ENCODE measurements at regions not wholly inside any gene's neighbourhood (a gene's known extent, or its start where the extent isn't known, plus 50 kb on each side); places are given as distances from the start of the nearest gene placed in this dataset.

DNA sequence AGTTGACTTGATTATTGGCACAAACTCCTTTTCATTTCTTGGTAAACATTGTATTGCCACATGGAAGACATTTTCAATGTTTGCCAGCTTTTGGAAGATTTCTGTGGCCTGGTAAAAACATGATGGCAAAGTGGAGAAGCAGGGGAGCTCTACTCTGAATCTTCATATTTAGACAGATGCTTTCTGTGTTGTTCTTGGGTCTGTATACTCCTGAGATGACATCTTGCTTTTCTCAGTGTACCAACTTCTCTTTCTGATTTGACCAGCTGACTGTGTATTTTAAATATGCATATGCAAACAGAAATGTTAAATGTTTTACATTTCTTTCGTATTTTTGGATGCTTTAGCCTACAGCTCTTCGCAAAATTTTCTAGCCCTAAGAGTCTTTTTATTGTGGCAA is 366.2 kb upstream of the MON1B start:
- no peak overlapping the region for H3K14ac ChIP-seq (ENCODE audit: low read length in 2 of 2)
- no peak overlapping the region for H2AFZ ChIP-seq (ENCODE audit: low read depth, low read length)
- H4K91ac ChIP-seq (ENCODE audit: low read length), result no peak overlapping the region
- no peaks in the 10 kb centered on the region for H3K79me1 ChIP-seq (replicated peaks; ENCODE audit: low read length, poor library complexity, severe bottlenecking)
- H4K8ac ChIP-seq (ENCODE audit: low read length), result no peak overlapping the region
- H2BK120ac ChIP-seq (ENCODE audit: low read depth, low read length), result no peak overlapping the region
- H3K4ac ChIP-seq (ENCODE audit: low read depth in 1 of 2, low read length in 2 of 2), result no peak overlapping the region
- DNase-seq, result no peak
- no peak overlapping the region for H3K4me2 ChIP-seq (ENCODE audit: low read length, poor library complexity, severe bottlenecking)
- no CpG with 5 or more reads among the region's 2 CpGs for WGBS
- no peaks in the 10 kb centered on the region for H3K27me3 ChIP-seq (ENCODE audit: control insufficient read depth in 1 of 2, insufficient read depth in 1 of 2, low read length in 2 of 2)
- no peak overlapping the region for H3K23ac ChIP-seq (ENCODE audit: low read length in 2 of 2)
- no peak overlapping the region for H3K4me3 ChIP-seq (ENCODE audit: insufficient read depth in 1 of 2, low read depth in 1 of 2, low read length in 2 of 2)
- no peak overlapping the region for H2BK15ac ChIP-seq (ENCODE audit: low read depth, poor library complexity, severe bottlenecking)
- no peaks in the 10 kb centered on the region for H3K36me3 ChIP-seq (ENCODE audit: control insufficient read depth in 1 of 2, insufficient read depth in 2 of 2, low read depth in 1 of 2, low read length in 2 of 2)
- H3K9ac ChIP-seq (ENCODE audit: low read length), result no peak overlapping the region
- H2BK5ac ChIP-seq (ENCODE audit: low read depth, low read length, poor library complexity, severe bottlenecking), result no peak overlapping the region
- no peak overlapping the region for H2AK5ac ChIP-seq (ENCODE audit: low read length, severe bottlenecking)
- no peaks in the 10 kb centered on the region for H3K4me1 ChIP-seq (ENCODE audit: control insufficient read depth, insufficient read depth, low read depth, low read length)
- H3K9me3 ChIP-seq (ENCODE audit: control insufficient read depth, low read length), result peaks cover 4% of the 10 kb centered on the region
- no peak overlapping the region for H3K27ac ChIP-seq (ENCODE audit: low read length, poor library complexity, severe bottlenecking)
- H3K18ac ChIP-seq (ENCODE audit: low read depth in 1 of 2, low read length in 2 of 2), result no peak overlapping the region
- H2BK12ac ChIP-seq (ENCODE audit: low read length in 2 of 2), result no peak overlapping the region

DNA sequence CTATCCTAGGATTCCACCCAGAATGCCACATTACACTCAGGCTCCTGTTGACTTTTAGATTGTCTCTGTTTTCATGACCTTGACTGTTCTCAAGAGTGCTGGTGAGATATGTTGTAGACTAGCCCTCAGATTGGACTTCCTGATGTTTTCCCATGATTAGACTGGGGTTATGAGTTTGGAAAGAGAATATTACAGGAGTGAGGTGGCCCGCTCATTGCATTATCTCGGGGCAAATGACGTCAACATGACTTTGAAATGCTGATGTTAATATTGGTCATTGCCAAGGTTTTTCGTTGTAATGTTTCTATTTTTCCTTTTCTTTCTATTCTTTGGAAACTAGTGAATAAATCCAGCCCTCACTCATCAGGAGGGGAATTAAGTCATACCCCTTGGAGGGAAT is 355.7 kb upstream of the MON1B start:
- no peak overlapping the region for H3K14ac ChIP-seq (ENCODE audit: low read length in 2 of 2)
- no peaks in the 10 kb centered on the region for H3K9me3 ChIP-seq (ENCODE audit: control insufficient read depth, low read length)
- H2BK15ac ChIP-seq (ENCODE audit: low read depth, poor library complexity, severe bottlenecking), result no peak overlapping the region
- no peak overlapping the region for H3K4me2 ChIP-seq (ENCODE audit: low read length, poor library complexity, severe bottlenecking)
- H3K4ac ChIP-seq (ENCODE audit: low read depth in 1 of 2, low read length in 2 of 2), result no peak overlapping the region
- H2BK12ac ChIP-seq (ENCODE audit: low read length in 2 of 2), result no peak overlapping the region
- H3K27me3 ChIP-seq (ENCODE audit: control insufficient read depth in 1 of 2, insufficient read depth in 1 of 2, low read length in 2 of 2), result no peaks in the 10 kb centered on the region
- H3K4me1 ChIP-seq (ENCODE audit: control insufficient read depth, insufficient read depth, low read depth, low read length), result no peaks in the 10 kb centered on the region
- no peak overlapping the region for H3K4me3 ChIP-seq (ENCODE audit: insufficient read depth in 1 of 2, low read depth in 1 of 2, low read length in 2 of 2)
- no peak overlapping the region for H4K91ac ChIP-seq (ENCODE audit: low read length)
- DNase-seq, result no peak
- no peak overlapping the region for H2BK120ac ChIP-seq (ENCODE audit: low read depth, low read length)
- WGBS, result 87% methylated on average over 3 of the region's 4 CpGs
- H3K23ac ChIP-seq (ENCODE audit: low read length in 2 of 2), result no peak overlapping the region
- no peak overlapping the region for H2BK5ac ChIP-seq (ENCODE audit: low read depth, low read length, poor library complexity, severe bottlenecking)
- H3K9ac ChIP-seq (ENCODE audit: low read length), result peak overlapping the region; percentile 70
- no peak overlapping the region for H2AK5ac ChIP-seq (ENCODE audit: low read length, severe bottlenecking)
- H3K18ac ChIP-seq (ENCODE audit: low read depth in 1 of 2, low read length in 2 of 2), result no peak overlapping the region
- H3K36me3 ChIP-seq (ENCODE audit: control insufficient read depth in 1 of 2, insufficient read depth in 2 of 2, low read depth in 1 of 2, low read length in 2 of 2), result no peaks in the 10 kb centered on the region
- H3K79me1 ChIP-seq (replicated peaks; ENCODE audit: low read length, poor library complexity, severe bottlenecking), result no peaks in the 10 kb centered on the region
- H3K27ac ChIP-seq (ENCODE audit: low read length, poor library complexity, severe bottlenecking), result no peak overlapping the region
- no peak overlapping the region for H4K8ac ChIP-seq (ENCODE audit: low read length)
- H2AFZ ChIP-seq (ENCODE audit: low read depth, low read length), result no peak overlapping the region

DNA sequence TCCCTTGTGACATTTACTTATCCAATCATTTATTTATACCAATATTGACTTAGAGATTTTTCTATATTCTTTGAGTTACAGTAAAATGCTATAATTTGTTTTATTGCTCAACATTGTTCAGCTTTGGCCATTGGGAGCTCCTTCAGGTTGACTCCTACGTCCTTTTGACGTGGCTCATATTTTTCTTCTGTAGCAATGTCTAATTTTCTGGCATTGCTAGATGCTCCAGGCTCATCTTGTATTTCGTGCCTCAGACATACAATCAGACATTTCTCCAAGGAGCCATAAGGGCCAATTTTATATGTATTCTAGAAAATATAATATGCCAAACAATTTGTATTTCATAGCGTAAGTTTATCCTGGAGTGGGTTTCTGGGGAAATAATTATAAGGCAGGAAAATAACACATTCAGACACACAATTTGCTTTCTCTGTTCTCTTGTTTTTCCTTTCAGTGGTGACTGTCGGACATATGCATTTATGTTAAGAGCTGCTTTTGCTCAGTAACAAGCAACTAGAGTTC is 355.1 kb upstream of the MON1B start:
- no peaks in the 10 kb centered on the region for H3K4me1 ChIP-seq (ENCODE audit: control insufficient read depth, insufficient read depth, low read depth, low read length)
- peak overlapping the region; percentile 70 for H3K9ac ChIP-seq (ENCODE audit: low read length)
- DNase-seq, result no peak
- H3K4me3 ChIP-seq (ENCODE audit: insufficient read depth in 1 of 2, low read depth in 1 of 2, low read length in 2 of 2), result no peak overlapping the region
- H3K27me3 ChIP-seq (ENCODE audit: control insufficient read depth in 1 of 2, insufficient read depth in 1 of 2, low read length in 2 of 2), result no peaks in the 10 kb centered on the region
- H3K23ac ChIP-seq (ENCODE audit: low read length in 2 of 2), result no peak overlapping the region
- H4K8ac ChIP-seq (ENCODE audit: low read length), result no peak overlapping the region
- H3K4ac ChIP-seq (ENCODE audit: low read depth in 1 of 2, low read length in 2 of 2), result no peak overlapping the region
- H3K4me2 ChIP-seq (ENCODE audit: low read length, poor library complexity, severe bottlenecking), result no peak overlapping the region
- no peak overlapping the region for H2BK5ac ChIP-seq (ENCODE audit: low read depth, low read length, poor library complexity, severe bottlenecking)
- no peak overlapping the region for H2AFZ ChIP-seq (ENCODE audit: low read depth, low read length)
- H2BK12ac ChIP-seq (ENCODE audit: low read length in 2 of 2), result no peak overlapping the region
- no peak overlapping the region for H2BK120ac ChIP-seq (ENCODE audit: low read depth, low read length)
- no peak overlapping the region for H4K91ac ChIP-seq (ENCODE audit: low read length)
- H2BK15ac ChIP-seq (ENCODE audit: low read depth, poor library complexity, severe bottlenecking), result no peak overlapping the region
- whole genome bisulfite sequencing, result 77% methylated on average over 2 of the region's 5 CpGs
- no peak overlapping the region for H3K27ac ChIP-seq (ENCODE audit: low read length, poor library complexity, severe bottlenecking)
- H3K9me3 ChIP-seq (ENCODE audit: control insufficient read depth, low read length), result no peaks in the 10 kb centered on the region
- no peaks in the 10 kb centered on the region for H3K79me1 ChIP-seq (replicated peaks; ENCODE audit: low read length, poor library complexity, severe bottlenecking)
- no peak overlapping the region for H3K18ac ChIP-seq (ENCODE audit: low read depth in 1 of 2, low read length in 2 of 2)
- H3K14ac ChIP-seq (ENCODE audit: low read length in 2 of 2), result no peak overlapping the region
- no peaks in the 10 kb centered on the region for H3K36me3 ChIP-seq (ENCODE audit: control insufficient read depth in 1 of 2, insufficient read depth in 2 of 2, low read depth in 1 of 2, low read length in 2 of 2)
- H2AK5ac ChIP-seq (ENCODE audit: low read length, severe bottlenecking), result no peak overlapping the region

DNA sequence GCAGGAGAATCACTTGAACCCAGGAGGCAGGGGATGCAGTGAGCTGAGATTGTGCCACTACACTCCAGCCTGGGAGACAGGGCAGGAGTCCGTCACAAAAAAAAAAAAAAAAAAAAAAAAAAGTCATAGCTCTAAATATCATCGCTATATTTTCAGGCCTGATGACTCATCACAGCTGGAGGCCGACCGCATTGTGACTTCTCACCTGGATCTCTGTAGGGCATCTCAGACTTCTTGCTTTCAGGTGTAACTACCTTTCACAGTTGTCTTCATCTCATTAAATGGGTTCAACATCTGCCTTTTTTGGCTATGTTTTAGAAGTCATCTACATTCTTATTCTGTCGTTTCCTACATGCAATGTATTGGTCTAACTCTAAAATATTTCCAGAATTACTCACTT is 353.1 kb upstream of the MON1B start:
- no peak overlapping the region for H4K8ac ChIP-seq (ENCODE audit: low read length)
- WGBS, result 69% methylated on average over 5 of the region's 5 CpGs
- H3K36me3 ChIP-seq (ENCODE audit: control insufficient read depth in 1 of 2, insufficient read depth in 2 of 2, low read depth in 1 of 2, low read length in 2 of 2), result no peaks in the 10 kb centered on the region
- H3K27ac ChIP-seq (ENCODE audit: low read length, poor library complexity, severe bottlenecking), result no peak overlapping the region
- H3K79me1 ChIP-seq (replicated peaks; ENCODE audit: low read length, poor library complexity, severe bottlenecking), result no peaks in the 10 kb centered on the region
- H3K9ac ChIP-seq (ENCODE audit: low read length), result no peak overlapping the region
- no peak overlapping the region for H3K18ac ChIP-seq (ENCODE audit: low read depth in 1 of 2, low read length in 2 of 2)
- H3K23ac ChIP-seq (ENCODE audit: low read length in 2 of 2), result no peak overlapping the region
- H3K4me2 ChIP-seq (ENCODE audit: low read length, poor library complexity, severe bottlenecking), result no peak overlapping the region
- H3K4ac ChIP-seq (ENCODE audit: low read depth in 1 of 2, low read length in 2 of 2), result no peak overlapping the region
- no peaks in the 10 kb centered on the region for H3K27me3 ChIP-seq (ENCODE audit: control insufficient read depth in 1 of 2, insufficient read depth in 1 of 2, low read length in 2 of 2)
- no peak overlapping the region for H2BK12ac ChIP-seq (ENCODE audit: low read length in 2 of 2)
- H2BK120ac ChIP-seq (ENCODE audit: low read depth, low read length), result no peak overlapping the region
- H4K91ac ChIP-seq (ENCODE audit: low read length), result no peak overlapping the region
- H3K4me1 ChIP-seq (ENCODE audit: control insufficient read depth, insufficient read depth, low read depth, low read length), result no peaks in the 10 kb centered on the region
- H2AFZ ChIP-seq (ENCODE audit: low read depth, low read length), result no peak overlapping the region
- H3K4me3 ChIP-seq (ENCODE audit: insufficient read depth in 1 of 2, low read depth in 1 of 2, low read length in 2 of 2), result no peak overlapping the region
- H2AK5ac ChIP-seq (ENCODE audit: low read length, severe bottlenecking), result no peak overlapping the region
- no peaks in the 10 kb centered on the region for H3K9me3 ChIP-seq (ENCODE audit: control insufficient read depth, low read length)
- no peak overlapping the region for H2BK5ac ChIP-seq (ENCODE audit: low read depth, low read length, poor library complexity, severe bottlenecking)
- H3K14ac ChIP-seq (ENCODE audit: low read length in 2 of 2), result no peak overlapping the region
- DNase-seq, result no peak
- no peak overlapping the region for H2BK15ac ChIP-seq (ENCODE audit: low read depth, poor library complexity, severe bottlenecking)

Measured in mesenchymal stem cell (in vitro differentiated cells and primary cell).